HG02884 (cell line): ENCODE measurements at regions not wholly inside any gene's neighbourhood (a gene's known extent, or its start where the extent isn't known, plus 50 kb on each side); places are given as distances from the start of the nearest gene placed in this dataset.

Experiments
- ATAC-seq: cut with Tn5 transposase; IDR thresholded peaks from one replicate; pipeline ENCODE4 v1.9.1; 2021; ENCODE audit warnings: mild to moderate bottlenecking, moderate library complexity; ENCODE audit not compliant: unreplicated experiment

- ATAC-seq, result no peak
These were observed 128.0 kb upstream of the DPYD start for GRCh38 chr1:98048751-98049325.

- ATAC-seq, result peak; percentile 46
These were observed 127.4 kb upstream of the DPYD start for GRCh38 chr1:98048244-98048643.

GRCh38 chr1:98047171-98047570 lies 126.3 kb upstream of the DPYD start:
- ATAC-seq, result no peak

GRCh38 chr1:98045767-98046641 lies 125.2 kb upstream of the DPYD start:
- no peak for ATAC-seq

- ATAC-seq, result no peak
These were observed 124.5 kb upstream of the DPYD start for GRCh38 chr1:98045211-98045766.

- ATAC-seq, result no peak
These were observed 123.9 kb upstream of the DPYD start for GRCh38 chr1:98044766-98045165.

GRCh38 chr1:98044071-98044697 lies 123.3 kb upstream of the DPYD start:
- no peak for ATAC-seq

- ATAC-seq, result no peak
These were observed 114.8 kb upstream of the DPYD start for GRCh38 chr1:98035602-98036002.

GRCh38 chr1:98034505-98034904 lies 113.7 kb upstream of the DPYD start:
- no peak for ATAC-seq

- no peak for ATAC-seq
These were observed 112.1 kb upstream of the DPYD start for GRCh38 chr1:98032958-98033357.

GRCh38 chr1:98030976-98031375 lies 110.1 kb upstream of the DPYD start:
- ATAC-seq, result no peak

- ATAC-seq, result no peak
These were observed 109.6 kb upstream of the DPYD start for GRCh38 chr1:98030483-98030882.

GRCh38 chr1:98028800-98029199 lies 108.0 kb upstream of the DPYD start:
- ATAC-seq, result no peak

GRCh38 chr1:98027103-98027705 lies 106.4 kb upstream of the DPYD start:
- ATAC-seq, result no peak

- no peak for ATAC-seq
These were observed 105.0 kb upstream of the DPYD start for GRCh38 chr1:98025858-98026257.

GRCh38 chr1:98021126-98021525 lies 100.3 kb upstream of the DPYD start:
- no peak for ATAC-seq

- no peak for ATAC-seq
These were observed 98.9 kb upstream of the DPYD start for GRCh38 chr1:98019747-98020146.

GRCh38 chr1:98018074-98018473 lies 97.2 kb upstream of the DPYD start:
- no peak for ATAC-seq

GRCh38 chr1:98017184-98017583 lies 96.3 kb upstream of the DPYD start:
- ATAC-seq, result no peak

- ATAC-seq, result no peak
These were observed 87.5 kb upstream of the DPYD start for GRCh38 chr1:98008373-98008772.

GRCh38 chr1:98005326-98006010 lies 84.6 kb upstream of the DPYD start:
- no peak for ATAC-seq
